ENCODE measurements at regions not wholly inside any gene's neighbourhood (a gene's known extent, or its start where the extent isn't known, plus 50 kb on each side); places are given as distances from the start of the nearest gene placed in this dataset.
"Not testable (repeated sequence)": the region's sequence is repeated elsewhere in the genome, so short reads cannot be mapped to it uniquely, and the experiment has no call there.

GRCh38 chr11:101231207-101231834 lies 101.7 kb upstream of the PGR start:
- H4K91ac ChIP-seq (replicated peaks; ENCODE audit: insufficient read length, low read length); H3K27me3 ChIP-seq (replicated peaks in 1 of 4; ENCODE audit: control insufficient read depth in 3 of 4, extremely low read depth in 1 of 4, insufficient read depth in 3 of 4, low read length in 3 of 4); H2BK15ac ChIP-seq (ENCODE audit: low read length); H3K4me1 ChIP-seq (replicated peaks in 1 of 4; ENCODE audit: control insufficient read depth in 3 of 4, insufficient read depth in 4 of 4, low read length in 3 of 4); H2BK20ac ChIP-seq (ENCODE audit: low read length); H3K4ac ChIP-seq (replicated peaks; ENCODE audit: insufficient read length, low read depth, low read length); H3K79me2 ChIP-seq (ENCODE audit: control insufficient read depth in 1 of 2, insufficient read depth in 2 of 2, low read length in 2 of 2); H2BK12ac ChIP-seq (ENCODE audit: low read depth, low read length); H4K20me1 ChIP-seq (replicated peaks in 1 of 2; ENCODE audit: control insufficient read depth in 1 of 2, insufficient read depth in 2 of 2, low read length in 2 of 2); H4K5ac ChIP-seq (ENCODE audit: insufficient read length, low read depth, low read length); H2AK5ac ChIP-seq (ENCODE audit: low read depth, low read length); H2BK120ac ChIP-seq (replicated peaks; ENCODE audit: low read depth, low read length); H3K56ac ChIP-seq (replicated peaks; ENCODE audit: insufficient read length, low read depth, low read length); H2BK5ac ChIP-seq (ENCODE audit: low read depth, low read length); H4K8ac ChIP-seq (ENCODE audit: extremely low read depth, insufficient read depth, low read length); H3K23ac ChIP-seq (ENCODE audit: insufficient read length); H3K18ac ChIP-seq (ENCODE audit: extremely low read depth, low read length); H2AFZ ChIP-seq (ENCODE audit: low read length); H3K14ac ChIP-seq (ENCODE audit: insufficient read length); H3K4me2 ChIP-seq (ENCODE audit: insufficient read depth in 1 of 2, low read depth in 2 of 2, low read length in 2 of 2); FAIRE-seq; H3K36me3 ChIP-seq (ENCODE audit: control insufficient read depth in 2 of 4, insufficient read depth in 4 of 4, low read length in 3 of 4); H3K4me3 ChIP-seq (ENCODE audit: extremely low read depth in 1 of 4, insufficient read depth in 2 of 4, low read depth in 3 of 4, low read length in 4 of 4); H3K9me3 ChIP-seq (ENCODE audit: insufficient read depth in 2 of 2, low read depth in 1 of 2, low read length in 1 of 2); H3K27ac ChIP-seq (ENCODE audit: low read depth, low read length); POLR2A ChIA-PET (ENCODE audit: partially characterized antibody); H3K9ac ChIP-seq (replicated peaks in 1 of 4; ENCODE audit: extremely low read depth in 1 of 4, low read depth in 3 of 4, low read length in 3 of 4); H3K23me2 ChIP-seq (ENCODE audit: low read depth, low read length); H3K79me1 ChIP-seq (ENCODE audit: low read depth, low read length): not testable (repeated sequence)
- peak in 1 of 2 experiments; percentile 6 for DNase-seq (ENCODE audit: low read depth in 1 of 2, low spot score in 2 of 2)
- CTCF ChIA-PET (ENCODE audit: partially characterized antibody): interaction anchor here (1.5 kb wide), 1 partner anchor 13 kb away, joined by 3 read pairs; no protein-coding TSS in a partner anchor
- 89% methylated on average over 14 of the region's 16 CpGs; no CpG with 5 or more reads in 1 of the 2 experiments for WGBS, 2 experiments (ENCODE audit: extremely low coverage in 1 of 2, insufficient coverage in 1 of 2, insufficient read length in 1 of 2, insufficient replicate concordance in 2 of 2, low coverage in 1 of 2, low lambda C conversion rate in 2 of 2, missing lambda C conversion rate in 1 of 2)
